ENCODE measurements at regions not wholly inside any gene's neighbourhood (a gene's known extent, or its start where the extent isn't known, plus 50 kb on each side); places are given as distances from the start of the nearest gene placed in this dataset.

DNA sequence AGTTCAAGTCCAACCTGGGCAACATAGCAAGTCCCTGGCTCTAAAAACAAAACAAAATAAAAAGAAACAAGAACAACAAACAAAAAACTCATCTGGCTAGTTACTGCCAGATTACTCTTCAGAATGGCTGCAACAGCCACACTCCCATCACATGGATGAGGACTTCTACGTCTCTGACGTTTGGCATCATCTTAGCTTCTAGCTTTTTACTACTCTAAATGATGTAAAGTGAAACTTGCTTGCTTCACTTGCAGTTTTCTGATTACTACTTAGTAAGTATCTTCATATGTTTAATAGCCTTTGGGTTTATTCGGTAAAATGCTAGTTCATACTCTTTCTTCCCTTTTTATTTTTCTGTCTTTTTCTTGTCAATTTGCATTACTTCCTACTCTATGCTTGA lies 161.1 kb upstream of the CARMIL1 start:
- TF ChIP-seq, protein P1, sequence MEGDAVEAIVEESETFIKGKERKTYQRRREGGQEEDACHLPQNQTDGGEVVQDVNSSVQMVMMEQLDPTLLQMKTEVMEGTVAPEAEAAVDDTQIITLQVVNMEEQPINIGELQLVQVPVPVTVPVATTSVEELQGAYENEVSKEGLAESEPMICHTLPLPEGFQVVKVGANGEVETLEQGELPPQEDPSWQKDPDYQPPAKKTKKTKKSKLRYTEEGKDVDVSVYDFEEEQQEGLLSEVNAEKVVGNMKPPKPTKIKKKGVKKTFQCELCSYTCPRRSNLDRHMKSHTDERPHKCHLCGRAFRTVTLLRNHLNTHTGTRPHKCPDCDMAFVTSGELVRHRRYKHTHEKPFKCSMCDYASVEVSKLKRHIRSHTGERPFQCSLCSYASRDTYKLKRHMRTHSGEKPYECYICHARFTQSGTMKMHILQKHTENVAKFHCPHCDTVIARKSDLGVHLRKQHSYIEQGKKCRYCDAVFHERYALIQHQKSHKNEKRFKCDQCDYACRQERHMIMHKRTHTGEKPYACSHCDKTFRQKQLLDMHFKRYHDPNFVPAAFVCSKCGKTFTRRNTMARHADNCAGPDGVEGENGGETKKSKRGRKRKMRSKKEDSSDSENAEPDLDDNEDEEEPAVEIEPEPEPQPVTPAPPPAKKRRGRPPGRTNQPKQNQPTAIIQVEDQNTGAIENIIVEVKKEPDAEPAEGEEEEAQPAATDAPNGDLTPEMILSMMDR (conservative IDR thresholded peaks at IDR 0.05), result no peak
- no peak for TF ChIP-seq ZFX (IDR thresholded peaks at IDR 0.05)

Data from C4-2B (cell line).